Astrocyte (in vitro differentiated cells and primary cell): ENCODE measurements at regions not wholly inside any gene's neighbourhood (a gene's known extent, or its start where the extent isn't known, plus 50 kb on each side); places are given as distances from the start of the nearest gene placed in this dataset.

Experiments used
- EZH2 ChIP-seq: IDR thresholded peaks from 2 replicates; pipeline ENCODE4 v1.6.1; 2012; ENCODE audit warnings: mild to moderate bottlenecking, low read length, inconsistent platforms; ENCODE audit not compliant: insufficient read depth
- TF ChIP-seq, protein P1 (sequence below): IDR thresholded peaks from 2 replicates; pipeline ENCODE4 v1.5.1; 2011; ENCODE audit warnings: low read depth, mild to moderate bottlenecking, inconsistent platforms, low read length, moderate library complexity; ENCODE audit not compliant: insufficient read depth

DNA sequence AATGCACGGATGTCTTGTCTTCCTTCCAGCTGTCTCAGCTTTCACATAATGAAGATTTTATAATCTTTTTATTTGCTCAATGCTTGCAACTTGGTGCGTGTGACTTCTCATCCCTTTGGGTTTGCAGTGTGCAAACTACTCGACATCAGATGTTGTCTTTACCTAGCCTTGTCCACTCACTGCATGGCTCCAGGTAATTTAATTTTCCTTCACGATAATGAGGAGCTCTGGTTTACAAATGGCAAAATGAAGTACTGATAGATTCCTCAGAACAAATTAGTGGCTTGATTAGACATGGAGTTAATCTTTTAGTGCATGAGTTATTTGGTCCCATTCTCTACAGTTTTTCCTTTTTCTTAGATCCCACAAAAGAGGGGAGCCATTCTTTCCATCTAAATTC is 603.0 kb downstream of the CCDC171 start:
- TF ChIP-seq, protein P1, sequence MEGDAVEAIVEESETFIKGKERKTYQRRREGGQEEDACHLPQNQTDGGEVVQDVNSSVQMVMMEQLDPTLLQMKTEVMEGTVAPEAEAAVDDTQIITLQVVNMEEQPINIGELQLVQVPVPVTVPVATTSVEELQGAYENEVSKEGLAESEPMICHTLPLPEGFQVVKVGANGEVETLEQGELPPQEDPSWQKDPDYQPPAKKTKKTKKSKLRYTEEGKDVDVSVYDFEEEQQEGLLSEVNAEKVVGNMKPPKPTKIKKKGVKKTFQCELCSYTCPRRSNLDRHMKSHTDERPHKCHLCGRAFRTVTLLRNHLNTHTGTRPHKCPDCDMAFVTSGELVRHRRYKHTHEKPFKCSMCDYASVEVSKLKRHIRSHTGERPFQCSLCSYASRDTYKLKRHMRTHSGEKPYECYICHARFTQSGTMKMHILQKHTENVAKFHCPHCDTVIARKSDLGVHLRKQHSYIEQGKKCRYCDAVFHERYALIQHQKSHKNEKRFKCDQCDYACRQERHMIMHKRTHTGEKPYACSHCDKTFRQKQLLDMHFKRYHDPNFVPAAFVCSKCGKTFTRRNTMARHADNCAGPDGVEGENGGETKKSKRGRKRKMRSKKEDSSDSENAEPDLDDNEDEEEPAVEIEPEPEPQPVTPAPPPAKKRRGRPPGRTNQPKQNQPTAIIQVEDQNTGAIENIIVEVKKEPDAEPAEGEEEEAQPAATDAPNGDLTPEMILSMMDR: no peak
- TF ChIP-seq EZH2: no peak
